HL-60 (cell line): ENCODE measurements at regions not wholly inside any gene's neighbourhood (a gene's known extent, or its start where the extent isn't known, plus 50 kb on each side); places are given as distances from the start of the nearest gene placed in this dataset.

ENCODE experiments used
- DNase-seq, 2 experiments: peaks; one replicate each; pipeline ENCODE4 v3.0.0-alpha.2; 2010 to 2020; ENCODE audit warnings: low read depth in 1 of 2, low spot score in 1 of 2
- H3K27ac ChIP-seq: fragments of 250-450 bp; sonication (Bioruptor Pico); replicated peaks from 2 replicates; pipeline ENCODE4 v1.5.1; 2020; ENCODE audit warnings: mild to moderate bottlenecking, moderate library complexity
- H3K27me3 ChIP-seq: fragments of 250-450 bp; sonication (Bioruptor Pico); 2 replicates; pipeline ENCODE4 v1.5.1; 2021; ENCODE audit warnings: mild to moderate bottlenecking, moderate library complexity; ENCODE audit not compliant: insufficient read depth, poor library complexity, severe bottlenecking
- H3K4me3 ChIP-seq: replicated peaks from 2 replicates; pipeline ENCODE4 v1.5.1; 2011; ENCODE audit warnings: mild to moderate bottlenecking, control low read depth, low read length; ENCODE audit not compliant: insufficient read depth
- CTCF ChIP-seq: IDR thresholded peaks from one replicate; pipeline ENCODE4 v1.5.1; 2011; ENCODE audit warnings: low read length, control low read depth, inconsistent platforms; ENCODE audit not compliant: insufficient read depth
- GABPA ChIP-seq: IDR thresholded peaks from 2 replicates; pipeline ENCODE4 v1.6.1; 2012; ENCODE audit warnings: low read depth
- POLR2AphosphoS5 ChIP-seq: IDR thresholded peaks from 2 replicates; pipeline ENCODE4 v1.6.1; 2012; ENCODE audit warnings: low read depth
- REST ChIP-seq: IDR thresholded peaks from 2 replicates; pipeline ENCODE4 v1.6.1; 2012; ENCODE audit warnings: low read depth; ENCODE audit not compliant: insufficient replicate concordance
- SPI1 ChIP-seq: IDR thresholded peaks from 2 replicates; pipeline ENCODE4 v1.6.1; 2012; ENCODE audit warnings: low read depth, mild to moderate bottlenecking, borderline replicate concordance

- no peak overlapping the region for H3K4me3 ChIP-seq
- H3K27me3 ChIP-seq = no peaks in the 10 kb centered on the region
- TF ChIP-seq CTCF = no peak
- no peak for DNase-seq
- no peak overlapping the region for H3K27ac ChIP-seq
Observed at GRCh38 chr15:46723308-46723707, 994.0 kb upstream of the SEMA6D start.

GRCh38 chr15:46732060-46732459 lies 985.2 kb upstream of the SEMA6D start:
- H3K4me3 ChIP-seq = no peak overlapping the region
- TF ChIP-seq GABPA (no peak), POLR2AphosphoS5 (no peak), REST (no peak), SPI1 (no peak)
- no peak for DNase-seq
- no peak overlapping the region for H3K27ac ChIP-seq
- no peaks in the 10 kb centered on the region for H3K27me3 ChIP-seq

- H3K27ac ChIP-seq = no peak overlapping the region
- TF ChIP-seq REST = no peak
- TF ChIP-seq CTCF = no peak
- no peak for TF ChIP-seq GABPA
- no peak for TF ChIP-seq POLR2AphosphoS5
- no peak for TF ChIP-seq SPI1
- DNase-seq = no peak
- H3K27me3 ChIP-seq = no peaks in the 10 kb centered on the region
- no peak overlapping the region for H3K4me3 ChIP-seq
Observed at GRCh38 chr15:46735115-46735514, 982.2 kb upstream of the SEMA6D start.

- no peak overlapping the region for H3K27ac ChIP-seq
- DNase-seq = no peak
- H3K4me3 ChIP-seq = no peak overlapping the region
- no peaks in the 10 kb centered on the region for H3K27me3 ChIP-seq
- no peak for TF ChIP-seq POLR2AphosphoS5
- TF ChIP-seq REST = no peak
- TF ChIP-seq SPI1 = no peak
- TF ChIP-seq CTCF = no peak
- TF ChIP-seq GABPA = no peak
Observed at GRCh38 chr15:46751303-46751702, 966.0 kb upstream of the SEMA6D start.
